ENCODE measurements at regions not wholly inside any gene's neighbourhood (a gene's known extent, or its start where the extent isn't known, plus 50 kb on each side); places are given as distances from the start of the nearest gene placed in this dataset.

GRCh38 chr14:63781686-63782085, 53.8 kb upstream of the SGPP1 start:
- no peak for DNase-seq (ENCODE audit: low read depth)

- DNase-seq (ENCODE audit: low read depth): no peak
These were observed 55.0 kb upstream of the SGPP1 start for GRCh38 chr14:63782683-63783389.

DNA sequence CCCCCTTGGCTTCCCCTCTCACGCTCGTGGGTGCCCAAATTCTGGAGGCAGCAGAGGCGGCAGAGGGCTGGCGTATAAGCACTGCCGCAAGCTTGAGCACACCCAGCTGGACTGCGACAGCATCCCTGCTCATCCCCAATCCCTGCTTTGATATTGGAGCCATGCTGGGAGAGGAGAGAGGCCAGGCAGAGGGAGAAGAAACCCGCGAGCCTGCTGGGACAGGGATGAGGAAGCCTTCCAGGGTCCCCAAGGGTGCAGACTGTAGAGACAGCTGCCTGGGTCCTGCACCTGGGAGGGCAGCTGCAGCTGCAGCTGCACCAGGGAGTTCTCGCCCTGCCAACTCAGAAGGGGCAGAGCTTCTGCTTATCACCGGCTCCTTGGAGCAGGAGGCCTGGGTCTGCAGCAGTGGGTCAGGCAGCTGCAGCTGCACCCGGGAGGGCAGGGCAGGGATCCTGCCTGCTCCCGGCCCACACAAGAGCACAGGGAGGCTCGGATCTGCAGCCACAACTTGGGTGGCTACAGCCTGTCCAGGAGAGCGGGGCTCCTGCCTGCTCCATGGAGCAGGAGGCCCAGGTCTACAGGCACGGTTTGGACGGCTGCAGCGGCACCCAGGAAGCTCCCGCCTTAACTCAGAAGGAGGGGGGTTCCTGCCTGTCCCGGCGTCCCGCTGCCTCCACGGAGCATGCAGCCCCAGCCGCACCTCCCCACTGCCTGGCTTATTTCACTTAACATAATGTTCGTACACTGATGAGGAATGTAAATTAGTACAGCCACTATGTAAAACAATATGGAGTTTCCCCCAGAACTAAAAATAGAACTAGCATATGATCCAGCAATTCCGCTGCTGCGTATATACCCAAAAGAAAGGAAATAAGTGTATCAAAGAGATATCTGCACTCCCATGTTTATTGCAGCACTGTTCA, 60.4 kb upstream of the SGPP1 start:
- no peak for DNase-seq (ENCODE audit: low read depth)

- DNase-seq (ENCODE audit: low read depth): no peak
These were observed 59.4 kb upstream of the SYNE2 start for GRCh38 chr14:63793376-63793775.

DNA sequence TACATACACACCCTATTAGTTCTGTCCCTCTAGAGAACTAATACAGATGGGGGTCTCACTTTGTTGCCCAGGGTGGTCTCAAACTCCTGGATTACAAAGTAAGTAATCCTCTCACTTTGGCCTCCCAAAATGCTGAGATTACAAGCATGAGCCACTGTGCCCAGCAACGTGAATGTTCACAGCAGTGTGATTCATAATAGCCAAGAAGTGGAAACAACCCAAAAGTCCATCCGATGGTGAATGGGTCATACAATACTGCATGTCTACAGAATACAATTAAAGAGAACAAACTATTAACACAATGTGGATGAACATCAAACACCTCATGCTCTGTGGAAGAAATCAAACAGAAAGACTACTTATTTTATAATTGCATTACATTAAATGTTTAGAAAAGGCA, 57.3 kb upstream of the SYNE2 start:
- DNase-seq (ENCODE audit: low read depth): no peak

GRCh38 chr14:63800083-63800482, 52.7 kb upstream of the SYNE2 start:
- DNase-seq (ENCODE audit: low read depth): no peak

- peak; percentile 20 for DNase-seq (ENCODE audit: low read depth)
These were observed 52.0 kb upstream of the SYNE2 start for GRCh38 chr14:63800651-63801375.

All from ELR (cell line).